GM06990 (cell line): ENCODE measurements at regions not wholly inside any gene's neighbourhood (a gene's known extent, or its start where the extent isn't known, plus 50 kb on each side); places are given as distances from the start of the nearest gene placed in this dataset.

Source experiments
- DNase-seq: peaks from one replicate; pipeline ENCODE4 v3.0.0-alpha.2; 2011; ENCODE audit not compliant: insufficient read length; ENCODE audit errors: extremely low read depth
- H3K27me3 ChIP-seq: replicated peaks from 2 replicates; pipeline ENCODE4 v1.6.0; 2011; ENCODE audit warnings: low read length; ENCODE audit not compliant: control insufficient read depth, insufficient read depth
- H3K36me3 ChIP-seq: 2 replicates; pipeline ENCODE4 v1.5.1; 2011; ENCODE audit warnings: low read length; ENCODE audit not compliant: control insufficient read depth, insufficient read depth
- H3K4me3 ChIP-seq: replicated peaks from 2 replicates; pipeline ENCODE4 v1.5.1; 2011; ENCODE audit warnings: low read depth, mild to moderate bottlenecking, control low read depth, low read length
- TF ChIP-seq, protein P1 (sequence below): IDR thresholded peaks from 2 replicates; pipeline ENCODE4 v1.5.1; 2011; ENCODE audit warnings: low read length, control low read depth, mild to moderate bottlenecking, inconsistent platforms; ENCODE audit not compliant: insufficient read depth, poor library complexity, severe bottlenecking

DNA sequence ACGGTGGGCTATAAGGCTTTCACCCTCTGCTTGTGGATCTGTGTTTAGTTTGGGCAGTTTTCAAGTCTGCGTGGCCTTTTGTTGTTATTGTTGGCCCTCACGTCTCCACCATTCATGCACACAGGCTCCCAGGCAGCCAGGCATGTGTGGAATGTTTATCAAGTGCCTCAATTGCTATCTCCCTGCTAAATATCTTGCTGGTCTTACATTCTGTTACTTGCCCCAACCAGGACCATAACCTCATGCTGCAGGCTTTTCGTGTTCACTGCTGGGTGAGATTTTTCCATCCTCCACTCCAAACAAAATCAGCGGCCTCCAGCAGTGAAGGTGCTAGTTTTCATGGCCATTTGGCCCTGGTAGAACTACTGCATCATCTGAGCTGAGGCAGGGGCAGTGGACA, 63.0 kb upstream of the DSC1 start:
- no peak overlapping the region for H3K4me3 ChIP-seq
- no peaks in the 10 kb centered on the region for H3K27me3 ChIP-seq
- no peak for DNase-seq
- H3K36me3 ChIP-seq = no peaks in the 10 kb centered on the region
- TF ChIP-seq, protein P1, sequence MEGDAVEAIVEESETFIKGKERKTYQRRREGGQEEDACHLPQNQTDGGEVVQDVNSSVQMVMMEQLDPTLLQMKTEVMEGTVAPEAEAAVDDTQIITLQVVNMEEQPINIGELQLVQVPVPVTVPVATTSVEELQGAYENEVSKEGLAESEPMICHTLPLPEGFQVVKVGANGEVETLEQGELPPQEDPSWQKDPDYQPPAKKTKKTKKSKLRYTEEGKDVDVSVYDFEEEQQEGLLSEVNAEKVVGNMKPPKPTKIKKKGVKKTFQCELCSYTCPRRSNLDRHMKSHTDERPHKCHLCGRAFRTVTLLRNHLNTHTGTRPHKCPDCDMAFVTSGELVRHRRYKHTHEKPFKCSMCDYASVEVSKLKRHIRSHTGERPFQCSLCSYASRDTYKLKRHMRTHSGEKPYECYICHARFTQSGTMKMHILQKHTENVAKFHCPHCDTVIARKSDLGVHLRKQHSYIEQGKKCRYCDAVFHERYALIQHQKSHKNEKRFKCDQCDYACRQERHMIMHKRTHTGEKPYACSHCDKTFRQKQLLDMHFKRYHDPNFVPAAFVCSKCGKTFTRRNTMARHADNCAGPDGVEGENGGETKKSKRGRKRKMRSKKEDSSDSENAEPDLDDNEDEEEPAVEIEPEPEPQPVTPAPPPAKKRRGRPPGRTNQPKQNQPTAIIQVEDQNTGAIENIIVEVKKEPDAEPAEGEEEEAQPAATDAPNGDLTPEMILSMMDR = no peak

GRCh38 chr18:31227497-31228229, 65.0 kb upstream of the DSC1 start:
- H3K36me3 ChIP-seq = no peaks in the 10 kb centered on the region
- H3K27me3 ChIP-seq = no peaks in the 10 kb centered on the region
- TF ChIP-seq, protein P1 = no peak
- H3K4me3 ChIP-seq = no peak overlapping the region
- no peak for DNase-seq

- no peaks in the 10 kb centered on the region for H3K36me3 ChIP-seq
- no peak overlapping the region; the same call in 1 of the 2 replicates for H3K4me3 ChIP-seq
- TF ChIP-seq, protein P1 = no peak
- DNase-seq = no peak
- H3K27me3 ChIP-seq = no peaks in the 10 kb centered on the region
Observed at GRCh38 chr18:31229829-31230228, 67.2 kb upstream of the DSC1 start.

GRCh38 chr18:31230495-31230894, 67.8 kb upstream of the DSC1 start:
- peak; percentile 59 for DNase-seq
- TF ChIP-seq, protein P1 = no peak
- H3K36me3 ChIP-seq = no peaks in the 10 kb centered on the region

DNA sequence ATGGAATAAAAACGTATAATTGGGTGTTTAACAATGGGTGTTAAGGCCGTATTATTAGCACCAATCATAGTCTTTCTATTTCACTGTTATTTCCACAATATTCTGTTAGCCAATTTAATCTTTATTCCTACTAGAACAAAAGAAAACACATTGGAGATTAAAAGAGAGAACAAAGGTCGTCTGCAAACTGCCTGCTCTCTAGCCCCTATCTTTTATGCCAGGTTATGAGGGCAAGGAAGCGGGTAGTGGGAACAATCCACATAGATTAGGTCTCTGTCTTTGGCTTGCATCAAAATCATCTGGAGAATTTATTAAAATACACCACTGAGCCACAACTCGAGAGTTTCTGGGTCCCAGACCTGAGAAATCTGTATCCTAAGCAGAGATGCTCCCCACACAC, 69.4 kb upstream of the DSC1 start:
- Histone ChIP-seq H3K36me3 (no peaks in the 10 kb centered on the region), H3K4me3 (no peak overlapping the region), H3K27me3 (no peaks in the 10 kb centered on the region)
- TF ChIP-seq, protein P1 = no peak
- DNase-seq = no peak

More at GRCh38 chr18:31230495-31230894, 67.8 kb upstream of the DSC1 start:
- Histone ChIP-seq H3K4me3 (no peak overlapping the region), H3K27me3 (no peaks in the 10 kb centered on the region)
